B cell (primary cell): ENCODE measurements at regions not wholly inside any gene's neighbourhood (a gene's known extent, or its start where the extent isn't known, plus 50 kb on each side); places are given as distances from the start of the nearest gene placed in this dataset.

ENCODE experiments used
- ATAC-seq: fragments of 200-7000 bp; cut with Tn5 transposase; one replicate; pipeline ENCODE4 v1.10.0; 2021; ENCODE audit warnings: low read depth, mild to moderate bottlenecking, moderate number of reproducible peaks, moderate library complexity
- CTCF ChIA-PET: fragments of 350-600 bp; sonication (Branson Sonifier 250); formaldehyde crosslinking; loops from one replicate; lab custom pipeline; 2021; ENCODE audit warnings: antibody characterized with exemption, inconsistent platforms; lab: Charles Lee
- POLR2A ChIA-PET: fragments of 350-600 bp; sonication (Branson Sonifier 250); formaldehyde crosslinking; loops from one replicate; lab custom pipeline; 2021; ENCODE audit warnings: antibody characterized with exemption; lab: Charles Lee
- DNase-seq: peaks from one replicate; pipeline ENCODE4 v3.0.0; 2013
- H2AFZ ChIP-seq: 2 replicates; pipeline ENCODE4 v1.6.1; 2012; ENCODE audit warnings: mild to moderate bottlenecking, low read depth, low read length; ENCODE audit not compliant: insufficient read depth, poor library complexity, severe bottlenecking
- H3K27ac ChIP-seq, 2 donors: 1 replicate in 1 of 2; 2 replicates in 1 of 2; pipeline ENCODE4 v1.5.1; 2012 to 2013; ENCODE audit warnings: low read length in 2 of 2, mild to moderate bottlenecking in 2 of 2, moderate library complexity in 1 of 2
- H3K27me3 ChIP-seq, 4 experiments: fragments of 200-600 bp in 1 of 4; sonication (generic) in 1 of 4; replicated peaks in 1 of 4; 1 replicate in 2 of 4; 2 replicates in 2 of 4; pipeline versions ENCODE4 v1.6.1 to v1.7.0; 2013 to 2016; ENCODE audit warnings: low read length in 3 of 4, mild to moderate bottlenecking in 2 of 4, mixed read lengths in 1 of 4, moderate library complexity in 1 of 4; ENCODE audit not compliant: insufficient read depth in 4 of 4, control insufficient read depth in 3 of 4; ENCODE audit errors: control extremely low read depth in 1 of 4
- H3K36me3 ChIP-seq, 2 experiments: replicated peaks in 1 of 2; 1 replicate in 1 of 2; 2 replicates in 1 of 2; pipeline versions ENCODE4 v1.6.1 to v1.7.1; 2013; ENCODE audit warnings: low read length in 1 of 2; ENCODE audit not compliant: insufficient read depth in 2 of 2, control insufficient read depth in 1 of 2; ENCODE audit errors: control extremely low read depth in 1 of 2, extremely low read depth in 1 of 2
- H3K4me1 ChIP-seq, 2 donors: fragments of 200-600 bp in 1 of 2; sonication (generic) in 1 of 2; 1 replicate in 1 of 2; 2 replicates in 1 of 2; pipeline versions ENCODE4 v1.5.1 to v1.6.1; 2013 to 2017; ENCODE audit warnings: low read length in 2 of 2; ENCODE audit not compliant: control insufficient read depth in 2 of 2, insufficient read depth in 2 of 2
- H3K4me2 ChIP-seq: replicated peaks from 2 replicates; pipeline ENCODE3; 2012; ENCODE audit warnings: mild to moderate bottlenecking, low read depth, low read length; ENCODE audit not compliant: poor library complexity, severe bottlenecking
- H3K4me3 ChIP-seq, 5 experiments: fragments of 200-600 bp in 1 of 5; sonication (generic) in 1 of 5; 1 replicate in 3 of 5; 2 replicates in 2 of 5; pipeline versions ENCODE4 v1.5.1 to v1.7.0; 2011 to 2016; ENCODE audit warnings: low read length in 4 of 5, mild to moderate bottlenecking in 4 of 5, low read depth in 2 of 5, control low read depth in 1 of 5, moderate library complexity in 1 of 5; ENCODE audit not compliant: insufficient read depth in 1 of 5; ENCODE audit errors: control extremely low read depth in 1 of 5, extremely low read depth in 1 of 5
- H3K79me2 ChIP-seq: fragments of 200-600 bp; sonication (generic); one replicate; pipeline ENCODE4 v1.6.0; 2016; ENCODE audit warnings: low read length; ENCODE audit not compliant: control insufficient read depth, insufficient read depth
- H3K9ac ChIP-seq: fragments of 200-600 bp; sonication (generic); 2 replicates; pipeline ENCODE4 v1.6.1; 2017; ENCODE audit warnings: mild to moderate bottlenecking, low read length, moderate library complexity
- H3K9me3 ChIP-seq, 3 donors: one replicate each; pipeline versions ENCODE4 v1.6.1 to v1.7.1; 2013; ENCODE audit warnings: low read length in 2 of 3; ENCODE audit not compliant: control insufficient read depth in 2 of 3, insufficient read depth in 1 of 3; ENCODE audit errors: control extremely low read depth in 1 of 3
- H4K20me1 ChIP-seq: 2 replicates; pipeline ENCODE4 v1.6.0; 2012; ENCODE audit warnings: mild to moderate bottlenecking, low read length; ENCODE audit not compliant: insufficient read depth, control insufficient read depth, poor library complexity, severe bottlenecking
- H3K27ac Mint-ChIP-seq: one replicate; pipeline ENCODE4 v1.8.0; 2021; ENCODE audit warnings: mixed read lengths
- H3K27me3 Mint-ChIP-seq: one replicate; pipeline ENCODE4 v1.8.0; 2021; ENCODE audit warnings: mixed read lengths
- H3K4me1 Mint-ChIP-seq: one replicate; pipeline ENCODE4 v1.8.0; 2021; ENCODE audit warnings: mixed read lengths
- H3K4me3 Mint-ChIP-seq: one replicate; pipeline ENCODE4 v1.8.0; 2021; ENCODE audit warnings: mixed read lengths
- H3K9me3 Mint-ChIP-seq: one replicate; pipeline ENCODE4 v1.8.0; 2022; ENCODE audit warnings: mixed read lengths; ENCODE audit not compliant: insufficient read depth
- EZH2 ChIP-seq: IDR thresholded peaks from 2 replicates; pipeline ENCODE4 v1.6.1; 2012; ENCODE audit warnings: borderline replicate concordance, low read depth, mild to moderate bottlenecking, moderate library complexity, low read length; ENCODE audit not compliant: insufficient read depth, poor library complexity, severe bottlenecking
- WGBS: methylation state at CpG from one replicate; pipeline ENCODE4 v1.1.5; 2013; ENCODE audit warnings: missing lambda C conversion rate; ENCODE audit not compliant: insufficient coverage; 5-methylcytosine and 5-hydroxymethylcytosine counted together
- intact Hi-C: fragments of 100-400 bp; cut with micrococcal nuclease; formaldehyde crosslinking; loops from one replicate; pipeline ENCODE4 v1.10.0; 2022
- TF ChIP-seq, protein P1 (sequence below): fragments of 200-600 bp; IDR thresholded peaks from one replicate; pipeline ENCODE4 v1.8.0; 2022; ENCODE audit warnings: antibody characterized with exemption, mild to moderate bottlenecking

DNA sequence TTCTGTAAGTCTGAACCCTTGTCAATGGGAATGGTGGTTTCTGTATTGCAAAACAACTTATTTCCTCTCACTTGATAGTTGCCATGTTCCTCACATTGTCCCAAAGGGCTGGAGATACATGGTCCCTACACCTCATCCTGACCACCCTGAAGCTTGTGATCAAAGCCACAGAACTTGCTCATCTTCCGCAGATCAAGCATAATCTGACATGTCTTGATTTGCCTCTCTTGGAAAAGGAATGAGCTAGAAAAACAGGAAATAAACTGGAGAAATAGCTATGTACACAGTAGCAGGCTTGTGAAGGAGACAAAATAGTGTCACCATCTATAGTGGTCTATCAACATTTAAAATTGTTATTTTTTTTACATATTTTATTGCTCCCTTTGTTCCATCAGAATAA, 871.9 kb upstream of the C9orf72 start:
- Histone ChIP-seq H4K20me1 (no peaks in the 10 kb centered on the region), H3K4me1 (no peaks in the 10 kb centered on the region), H3K4me3 (no peak overlapping the region), H3K27me3 (no peaks in the 10 kb centered on the region), H3K27ac (no peak overlapping the region), H3K79me2 (no peaks in the 10 kb centered on the region), H3K4me2 (no peak overlapping the region), H3K9me3 (peaks cover 0 to 19% (median 9%) of the 10 kb centered on the region in 3 donors), H3K36me3 (no peaks in the 10 kb centered on the region), H2AFZ (no peak overlapping the region), H3K9ac (no peak overlapping the region)
- Mint-ChIP-seq H3K9me3 (peaks cover 3% of the 10 kb centered on the region), H3K4me3 (no peak overlapping the region), H3K27me3 (no peaks in the 10 kb centered on the region), H3K4me1 (no peaks in the 10 kb centered on the region), H3K27ac (no peak overlapping the region)
- ChIA-PET CTCF (no interaction called here), POLR2A (no interaction called here)
- DNase-seq, result no peak
- no peak for ATAC-seq
- TF ChIP-seq EZH2, result no peak
- TF ChIP-seq, protein P1, sequence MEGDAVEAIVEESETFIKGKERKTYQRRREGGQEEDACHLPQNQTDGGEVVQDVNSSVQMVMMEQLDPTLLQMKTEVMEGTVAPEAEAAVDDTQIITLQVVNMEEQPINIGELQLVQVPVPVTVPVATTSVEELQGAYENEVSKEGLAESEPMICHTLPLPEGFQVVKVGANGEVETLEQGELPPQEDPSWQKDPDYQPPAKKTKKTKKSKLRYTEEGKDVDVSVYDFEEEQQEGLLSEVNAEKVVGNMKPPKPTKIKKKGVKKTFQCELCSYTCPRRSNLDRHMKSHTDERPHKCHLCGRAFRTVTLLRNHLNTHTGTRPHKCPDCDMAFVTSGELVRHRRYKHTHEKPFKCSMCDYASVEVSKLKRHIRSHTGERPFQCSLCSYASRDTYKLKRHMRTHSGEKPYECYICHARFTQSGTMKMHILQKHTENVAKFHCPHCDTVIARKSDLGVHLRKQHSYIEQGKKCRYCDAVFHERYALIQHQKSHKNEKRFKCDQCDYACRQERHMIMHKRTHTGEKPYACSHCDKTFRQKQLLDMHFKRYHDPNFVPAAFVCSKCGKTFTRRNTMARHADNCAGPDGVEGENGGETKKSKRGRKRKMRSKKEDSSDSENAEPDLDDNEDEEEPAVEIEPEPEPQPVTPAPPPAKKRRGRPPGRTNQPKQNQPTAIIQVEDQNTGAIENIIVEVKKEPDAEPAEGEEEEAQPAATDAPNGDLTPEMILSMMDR, result no peak
- intact Hi-C loops, result no loop called here
- 100% methylated on average over 1 of the region's 1 CpG for WGBS

DNA sequence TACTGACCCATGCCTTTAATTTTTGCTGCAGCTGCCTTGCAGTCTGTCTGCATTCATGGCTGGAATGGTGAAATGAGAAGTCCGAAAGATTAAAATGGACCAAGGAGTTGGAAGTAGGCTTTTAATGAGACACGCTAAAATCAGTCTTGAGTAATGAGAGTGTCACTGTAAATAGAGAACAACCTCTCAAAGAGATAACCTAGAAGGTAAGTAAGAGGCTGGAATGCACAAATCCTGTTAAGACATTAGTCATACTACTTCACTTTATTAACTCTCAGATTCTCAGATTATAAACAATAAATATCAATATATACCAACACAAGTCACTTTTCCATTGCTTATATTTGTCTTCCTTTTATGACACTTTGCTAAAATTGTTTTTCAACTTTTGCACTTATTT, 880.6 kb upstream of the C9orf72 start:
- intact Hi-C loops, result no loop called here
- no peaks in the 10 kb centered on the region for H3K27me3 Mint-ChIP-seq

More for the DNA sequence above, 880.6 kb upstream of the C9orf72 start:
- Mint-ChIP-seq H3K27ac (no peak overlapping the region), H3K4me1 (no peaks in the 10 kb centered on the region), H3K9me3 (no peaks in the 10 kb centered on the region), H3K4me3 (no peak overlapping the region)
- H3K4me2 ChIP-seq, result no peak overlapping the region
- TF ChIP-seq, protein P1, result no peak
- no peak for TF ChIP-seq EZH2
- H3K79me2 ChIP-seq, result no peaks in the 10 kb centered on the region
- no peak overlapping the region for H2AFZ ChIP-seq
- H3K27ac ChIP-seq, result no peak overlapping the region
- no peak overlapping the region for H3K9ac ChIP-seq
- DNase-seq (no peak), ATAC-seq (no peak)
- H3K27me3 ChIP-seq, result no peaks in the 10 kb centered on the region
- H3K4me1 ChIP-seq, result no peaks in the 10 kb centered on the region
- H3K9me3 ChIP-seq, result no peaks in the 10 kb centered on the region
- CTCF ChIA-PET, result no interaction called here
- WGBS, result no CpG with 5 or more reads among the region's 2 CpGs
- no peak overlapping the region for H3K4me3 ChIP-seq
- POLR2A ChIA-PET, result no interaction called here
- no peaks in the 10 kb centered on the region for H4K20me1 ChIP-seq
- H3K36me3 ChIP-seq, result no peaks in the 10 kb centered on the region
